NCI-H2081 (cell line): ENCODE measurements at regions not wholly inside any gene's neighbourhood (a gene's known extent, or its start where the extent isn't known, plus 50 kb on each side); places are given as distances from the start of the nearest gene placed in this dataset.
A peak's percentile ranks its signal among the peaks of the same experiment; 100 is the strongest.

Source experiments
- DNase-seq, 2 experiments: peaks; one replicate each; lab custom pipeline; 2025; lab: John Stamatoyannopoulos, UW

GRCh38 chr15:69818529-69818928 lies 279.2 kb downstream of the TLE3 start:
- no peak for DNase-seq

- no peak for DNase-seq
Measured at GRCh38 chr15:69819371-69819770, 278.3 kb downstream of the TLE3 start.

DNA sequence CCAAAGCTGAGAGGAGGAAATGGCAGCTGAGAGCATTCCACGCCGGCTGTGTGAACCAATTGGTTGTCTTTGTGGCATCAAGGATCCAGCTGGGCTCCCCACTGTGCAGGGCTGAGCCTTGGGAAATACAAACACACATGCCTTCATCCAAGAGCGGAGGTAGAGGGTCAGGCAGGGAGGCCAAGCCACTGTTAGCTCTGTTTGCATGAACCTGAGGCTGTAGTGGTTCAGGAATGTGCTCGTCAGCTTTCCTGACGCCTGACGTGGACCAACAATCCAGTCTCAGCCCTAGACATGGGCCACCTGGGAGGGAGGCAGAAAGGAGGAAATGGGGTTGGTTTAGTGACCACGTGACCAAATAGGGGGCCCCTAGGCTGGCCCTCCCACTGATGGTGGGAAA lies 276.9 kb downstream of the TLE3 start:
- DNase-seq: no peak

DNA sequence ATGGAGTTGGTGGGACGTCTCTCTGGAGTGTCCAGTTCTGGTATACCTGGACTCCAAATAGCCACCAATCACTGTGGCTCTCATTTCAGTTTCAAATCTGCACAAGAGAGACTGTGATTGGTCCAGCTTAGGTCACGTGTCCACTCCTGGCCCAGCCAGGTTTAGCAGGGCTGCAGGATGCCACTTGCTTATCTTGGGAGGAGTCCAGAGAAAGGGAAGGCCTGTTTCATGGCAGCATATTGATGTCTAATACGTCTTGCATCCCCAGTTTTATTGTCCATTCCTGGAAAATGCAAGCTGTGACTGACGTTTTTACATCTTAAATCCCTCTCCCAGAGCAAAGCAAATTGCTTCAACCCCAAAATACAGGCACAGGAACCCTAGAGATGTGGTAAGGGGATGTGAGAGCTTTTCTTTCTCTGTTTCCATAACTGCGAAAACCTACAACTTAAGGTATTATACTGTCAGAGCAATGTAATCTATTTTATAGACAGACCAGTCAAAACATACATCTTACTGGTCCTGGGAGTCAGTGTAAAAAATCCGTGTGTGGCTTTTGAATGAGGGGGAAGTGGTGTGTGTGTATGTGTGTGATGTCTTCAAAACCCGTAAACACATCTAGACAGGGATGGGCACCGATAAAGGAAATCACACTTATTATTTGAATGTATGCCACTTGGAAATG lies 274.4 kb downstream of the TLE3 start:
- no peak for DNase-seq

GRCh38 chr15:69824075-69824876 lies 273.4 kb downstream of the TLE3 start:
- DNase-seq: no peak

DNA sequence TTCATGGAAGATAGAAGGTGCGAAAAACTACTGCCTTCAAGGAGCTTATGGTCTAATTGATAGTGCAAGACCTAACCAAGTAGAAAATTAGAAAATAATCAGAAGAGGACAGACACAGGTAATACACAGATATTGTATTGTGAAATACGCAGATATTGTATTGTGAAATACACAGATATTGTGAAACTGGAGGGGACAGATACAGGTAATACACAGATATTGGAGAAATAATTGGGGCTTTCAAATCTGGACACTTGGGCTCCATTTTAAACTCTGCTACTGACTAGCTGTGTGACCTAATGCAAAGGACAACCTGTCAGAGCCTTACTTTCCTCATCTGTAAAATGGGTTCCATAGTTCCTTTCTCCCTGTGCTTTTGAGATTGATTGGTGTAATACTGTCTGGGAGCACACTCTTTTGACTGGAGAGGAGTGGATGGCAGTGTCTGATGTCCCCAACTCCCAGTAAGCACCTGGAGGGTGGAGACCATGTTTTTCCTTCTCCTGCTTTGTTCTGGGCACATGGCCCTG lies 272.8 kb downstream of the TLE3 start:
- DNase-seq: no peak

DNA sequence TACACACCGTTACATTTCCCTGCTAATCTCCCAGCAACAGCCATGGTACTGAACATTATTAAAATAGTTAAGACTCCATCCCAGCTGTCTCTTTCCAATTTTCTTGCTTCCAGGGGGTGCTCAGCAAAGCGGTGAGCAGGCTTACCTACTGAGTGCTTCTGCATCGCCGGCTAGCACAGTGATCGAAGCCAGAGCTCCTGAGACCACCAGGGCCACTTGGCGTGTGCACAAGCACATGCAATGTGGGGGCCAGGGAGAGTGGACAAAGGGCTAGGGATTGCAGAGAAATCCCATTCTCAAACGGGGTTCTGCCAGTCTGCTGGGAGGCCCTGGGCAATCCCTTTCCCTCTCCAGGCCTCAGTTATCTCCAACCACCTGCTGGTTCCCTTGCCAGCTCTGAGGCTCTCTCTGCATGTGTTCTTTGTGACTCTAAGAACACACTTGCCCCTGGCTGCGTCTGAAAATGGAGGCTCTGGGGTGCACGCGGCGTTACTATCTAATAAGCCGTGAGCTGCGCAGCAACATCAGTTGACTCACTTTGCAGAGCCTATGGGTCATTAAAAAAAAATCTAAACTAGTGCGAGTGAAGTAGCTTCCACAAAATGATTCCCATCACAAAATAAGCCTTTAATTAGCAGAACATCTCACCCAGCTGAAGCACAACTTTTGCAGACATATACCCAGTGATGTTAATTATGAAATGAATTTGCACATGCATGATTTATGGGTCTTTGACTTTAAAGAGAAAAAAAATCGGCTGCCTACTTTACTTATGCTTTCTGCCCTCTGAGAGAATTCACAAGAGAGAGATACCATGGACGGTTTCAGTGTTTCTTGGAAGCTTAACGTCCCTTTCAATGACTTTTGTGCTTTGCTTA lies 271.5 kb downstream of the TLE3 start:
- DNase-seq: peak in 1 of 2 experiments; percentile 34

DNA sequence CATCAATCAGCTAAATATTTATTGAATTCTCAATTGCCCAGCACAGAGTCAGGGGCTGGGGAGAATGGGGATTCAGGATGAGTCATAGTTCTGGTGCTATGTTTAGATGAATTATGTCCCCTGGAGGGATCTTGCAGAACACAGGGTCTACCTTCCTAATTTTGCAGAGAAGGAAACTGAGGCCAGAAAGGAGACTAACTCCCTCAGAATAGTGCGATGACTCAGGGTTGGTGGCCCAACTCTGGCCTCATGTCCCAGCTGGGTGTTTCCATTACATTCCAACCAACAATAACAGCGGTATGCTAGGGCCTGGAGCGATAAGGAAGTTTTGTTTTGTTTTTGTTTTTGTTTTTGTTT lies 270.9 kb downstream of the TLE3 start:
- no peak for DNase-seq

GRCh38 chr15:69827751-69828150 lies 270.0 kb downstream of the TLE3 start:
- no peak for DNase-seq

GRCh38 chr15:69828181-69828828 lies 269.4 kb downstream of the TLE3 start:
- no peak for DNase-seq

- DNase-seq: no peak
Measured at GRCh38 chr15:69829974-69830373, 267.7 kb downstream of the TLE3 start.

GRCh38 chr15:69830430-69830829 lies 267.3 kb downstream of the TLE3 start:
- no peak for DNase-seq

- DNase-seq: no peak
Measured at GRCh38 chr15:69830876-69831275, 266.8 kb downstream of the TLE3 start.

DNA sequence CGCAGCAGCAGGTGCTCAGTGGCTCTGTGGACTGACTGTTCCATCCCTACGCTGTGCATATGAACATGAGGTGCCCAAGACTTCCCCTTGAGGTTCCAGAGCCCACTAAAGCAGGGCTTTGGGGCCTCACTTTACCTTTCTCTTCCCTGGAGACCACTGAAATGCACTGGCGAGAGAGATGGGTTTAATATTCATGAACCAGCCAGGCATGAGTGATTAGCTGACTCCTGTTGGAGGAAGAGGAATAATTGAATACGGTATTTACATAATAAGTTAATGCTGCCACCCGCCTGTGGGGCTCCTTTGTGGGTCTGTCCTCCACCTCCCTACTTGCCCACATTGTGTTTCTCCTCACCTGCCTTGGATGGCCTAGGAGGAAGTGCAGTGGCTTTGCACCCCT lies 263.4 kb downstream of the TLE3 start:
- no peak for DNase-seq

GRCh38 chr15:69834761-69835160 lies 263.0 kb downstream of the TLE3 start:
- no peak for DNase-seq

GRCh38 chr15:69836048-69836447 lies 261.7 kb downstream of the TLE3 start:
- no peak for DNase-seq

GRCh38 chr15:69836526-69837230 lies 261.0 kb downstream of the TLE3 start:
- DNase-seq: no peak

- DNase-seq: no peak
Measured at GRCh38 chr15:69838338-69838737, 259.4 kb downstream of the TLE3 start.

DNA sequence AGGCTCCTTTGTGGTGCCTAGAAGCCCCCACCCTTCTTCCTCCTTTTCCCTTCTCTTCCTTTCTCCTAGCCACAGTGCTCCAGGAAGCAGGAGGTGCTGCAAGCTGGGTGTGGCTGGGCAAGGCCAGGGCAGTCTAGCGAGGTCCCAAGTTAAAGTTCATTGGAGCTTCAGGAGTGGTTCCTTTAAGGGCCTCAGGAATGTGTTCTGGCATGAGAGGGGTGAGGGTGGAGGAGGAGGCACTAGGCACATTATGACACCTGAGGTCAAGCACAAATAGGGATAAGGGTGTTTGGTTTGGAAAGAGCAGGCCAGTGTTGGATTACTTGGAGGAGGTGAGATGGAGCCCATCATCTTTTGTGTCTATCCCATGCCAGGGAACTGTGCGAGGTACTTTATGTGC lies 258.7 kb downstream of the TLE3 start:
- DNase-seq: no peak

DNA sequence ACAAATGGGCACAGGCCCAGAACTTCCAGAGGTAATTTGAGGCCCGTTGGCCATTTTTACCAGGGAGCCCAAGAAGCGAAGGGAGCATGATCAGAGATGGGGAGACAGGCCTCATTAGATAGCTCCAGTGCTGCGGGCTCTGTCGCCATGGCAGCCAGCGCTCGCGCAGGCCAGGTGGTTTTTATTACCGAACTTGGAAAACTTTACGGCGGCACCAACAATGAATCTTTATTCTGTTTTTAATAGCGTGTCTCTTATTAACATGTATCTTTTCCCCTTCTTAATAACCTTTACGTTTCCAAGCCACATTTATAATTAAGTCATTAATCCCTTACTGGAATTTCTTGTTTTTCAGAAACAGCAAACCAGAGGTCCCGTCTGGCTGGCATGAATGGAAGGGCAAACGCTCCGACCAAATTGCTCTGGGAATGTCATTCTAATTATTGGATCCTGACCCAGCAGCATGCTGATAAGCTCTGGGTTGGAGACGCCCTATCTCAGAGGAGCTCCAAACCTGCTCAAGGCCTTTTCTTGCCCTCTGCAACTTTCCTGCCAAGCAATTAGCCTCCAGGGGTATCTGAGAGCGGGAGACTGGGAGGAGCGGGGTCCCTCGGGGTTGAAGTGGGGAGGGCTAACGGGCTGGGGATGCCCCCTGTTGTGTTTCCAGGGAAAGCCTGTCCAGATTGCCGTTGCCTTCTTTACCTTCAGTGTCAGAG lies 256.4 kb downstream of the TLE3 start:
- DNase-seq: no peak

DNA sequence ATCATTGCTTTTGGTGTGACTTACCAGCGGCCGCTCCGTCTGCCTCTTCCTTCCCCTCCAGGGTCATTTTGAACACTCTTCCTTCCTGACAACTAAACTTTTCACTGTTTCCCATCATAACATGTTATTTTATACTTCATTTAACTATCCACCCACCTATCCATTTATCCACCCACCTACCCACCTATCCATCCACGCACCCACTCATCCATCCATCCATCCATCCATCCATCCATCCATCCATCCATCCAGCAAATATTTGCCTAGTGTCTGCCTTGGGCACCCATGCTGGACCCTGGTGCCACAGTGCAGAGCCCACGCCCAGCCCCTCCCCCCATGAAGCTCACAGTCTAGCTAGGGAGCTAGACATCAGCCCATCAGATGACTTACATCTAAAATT lies 254.9 kb downstream of the TLE3 start:
- DNase-seq: no peak
